VCaP (cell line): ENCODE measurements at regions not wholly inside any gene's neighbourhood (a gene's known extent, or its start where the extent isn't known, plus 50 kb on each side); places are given as distances from the start of the nearest gene placed in this dataset.

ENCODE experiments used
- H3K27ac ChIP-seq: fragments of 450-650 bp; 2 replicates; pipeline ENCODE4 v1.5.1; 2017
- TF ChIP-seq, protein P1 (sequence below): fragments of 450-650 bp; conservative IDR thresholded peaks from 2 replicates; pipeline ENCODE4 v1.5.1; 2017; ENCODE audit warnings: mild to moderate bottlenecking, moderate library complexity

DNA sequence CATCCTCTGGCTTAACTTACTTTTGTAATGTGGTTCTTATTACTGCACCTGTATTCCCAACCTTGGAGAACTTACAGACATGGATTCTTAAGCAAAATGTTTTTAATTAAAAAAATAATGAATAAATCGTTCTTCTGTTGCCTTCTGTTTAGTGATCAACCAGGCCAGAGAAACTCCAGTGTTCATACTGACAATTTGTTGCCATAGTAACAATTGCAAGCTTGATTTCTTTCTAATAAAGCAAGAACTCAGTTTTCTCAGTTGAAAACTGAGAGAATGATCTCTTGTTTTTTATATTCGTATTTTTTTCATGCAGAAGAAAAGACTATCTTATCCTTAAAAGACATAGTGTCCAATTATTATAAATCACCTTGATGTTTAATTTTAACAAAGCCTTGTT, 106.5 kb upstream of the LMNTD1 start:
- H3K27ac ChIP-seq, result no peak overlapping the region
- TF ChIP-seq, protein P1, sequence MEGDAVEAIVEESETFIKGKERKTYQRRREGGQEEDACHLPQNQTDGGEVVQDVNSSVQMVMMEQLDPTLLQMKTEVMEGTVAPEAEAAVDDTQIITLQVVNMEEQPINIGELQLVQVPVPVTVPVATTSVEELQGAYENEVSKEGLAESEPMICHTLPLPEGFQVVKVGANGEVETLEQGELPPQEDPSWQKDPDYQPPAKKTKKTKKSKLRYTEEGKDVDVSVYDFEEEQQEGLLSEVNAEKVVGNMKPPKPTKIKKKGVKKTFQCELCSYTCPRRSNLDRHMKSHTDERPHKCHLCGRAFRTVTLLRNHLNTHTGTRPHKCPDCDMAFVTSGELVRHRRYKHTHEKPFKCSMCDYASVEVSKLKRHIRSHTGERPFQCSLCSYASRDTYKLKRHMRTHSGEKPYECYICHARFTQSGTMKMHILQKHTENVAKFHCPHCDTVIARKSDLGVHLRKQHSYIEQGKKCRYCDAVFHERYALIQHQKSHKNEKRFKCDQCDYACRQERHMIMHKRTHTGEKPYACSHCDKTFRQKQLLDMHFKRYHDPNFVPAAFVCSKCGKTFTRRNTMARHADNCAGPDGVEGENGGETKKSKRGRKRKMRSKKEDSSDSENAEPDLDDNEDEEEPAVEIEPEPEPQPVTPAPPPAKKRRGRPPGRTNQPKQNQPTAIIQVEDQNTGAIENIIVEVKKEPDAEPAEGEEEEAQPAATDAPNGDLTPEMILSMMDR, result no peak

DNA sequence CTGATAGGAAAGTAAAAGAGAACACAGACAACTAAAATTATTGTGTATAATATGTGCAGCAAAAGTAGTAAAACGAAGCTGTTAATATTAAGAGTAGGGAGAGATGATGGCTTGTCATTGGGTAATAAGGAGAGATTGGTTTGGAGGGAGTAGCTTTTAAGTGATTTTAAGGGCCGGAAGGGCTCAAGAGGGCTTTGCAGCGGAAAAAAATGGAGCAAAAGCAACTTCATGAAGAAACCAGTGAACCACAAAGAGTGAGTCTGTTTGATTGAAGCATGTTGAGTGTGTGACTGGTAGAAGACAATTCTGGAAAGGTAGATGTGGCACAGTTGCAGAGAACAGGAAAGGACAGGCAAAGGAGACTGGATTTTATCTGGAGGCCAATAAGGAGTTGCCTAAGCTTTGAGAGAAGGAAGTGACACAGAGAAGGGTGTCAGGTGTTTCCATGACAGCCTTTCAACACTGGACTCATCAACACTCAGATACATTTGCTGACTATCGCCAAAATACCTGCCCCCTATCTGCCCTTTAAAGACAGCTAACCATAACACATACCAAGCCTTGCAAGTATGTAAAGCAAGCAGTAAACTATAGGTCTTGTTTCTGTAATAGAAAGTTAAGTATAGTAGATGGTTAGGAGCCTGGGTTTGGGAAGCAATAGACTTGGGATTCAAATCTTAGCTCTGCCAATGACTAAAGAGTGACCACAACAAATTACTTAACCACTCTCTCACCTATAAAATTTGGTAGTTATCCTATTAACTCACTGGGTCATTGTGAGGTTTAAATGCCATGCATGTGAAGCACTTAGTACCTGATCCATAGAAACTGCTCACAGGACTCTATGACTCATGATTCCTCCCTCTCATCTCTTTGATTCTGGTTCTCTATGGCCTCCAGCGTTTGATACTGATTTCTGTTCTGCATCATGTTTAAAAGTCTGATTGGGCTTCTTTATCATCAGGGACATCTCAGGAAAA, 117.3 kb upstream of the LMNTD1 start:
- H3K27ac ChIP-seq, result no peak overlapping the region
- TF ChIP-seq, protein P1, result no peak

- no peak overlapping the region for H3K27ac ChIP-seq
- TF ChIP-seq, protein P1, result no peak
Measured at GRCh38 chr12:25675808-25676207, 122.7 kb upstream of the LMNTD1 start.

DNA sequence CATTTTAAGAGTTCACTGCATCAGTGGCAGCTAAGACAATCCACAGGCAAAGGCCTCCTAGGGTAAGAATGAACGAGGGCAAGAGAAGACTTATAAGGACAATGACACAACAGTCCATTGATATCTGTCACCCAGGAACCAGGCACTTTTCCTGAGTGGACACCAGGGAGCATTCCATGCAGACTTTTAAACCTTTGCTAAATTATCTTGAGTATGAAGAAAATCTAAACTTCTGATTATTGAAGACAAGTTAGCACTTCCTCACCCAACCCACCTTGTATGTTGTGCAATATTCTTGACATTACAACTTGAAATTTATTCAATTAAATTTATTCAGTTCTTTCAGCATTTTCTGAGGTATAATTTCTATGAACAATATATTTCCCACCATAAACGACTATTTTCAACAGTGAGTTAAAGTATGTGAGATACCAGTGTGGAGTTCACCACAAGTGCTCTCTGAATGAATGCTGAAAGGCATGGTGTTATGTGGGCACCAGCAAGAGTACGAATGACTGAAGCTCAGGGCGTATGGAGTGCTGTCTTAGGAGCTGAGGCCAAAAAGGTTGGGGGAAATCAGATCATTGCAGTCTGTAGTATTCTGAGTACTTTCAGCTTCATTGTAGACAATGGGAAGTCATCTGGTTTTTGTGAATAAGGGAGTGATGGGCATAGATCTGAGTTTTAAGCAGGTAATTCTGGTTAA, 124.3 kb upstream of the LMNTD1 start:
- H3K27ac ChIP-seq, result no peak overlapping the region
- TF ChIP-seq, protein P1, result peak; percentile 49

DNA sequence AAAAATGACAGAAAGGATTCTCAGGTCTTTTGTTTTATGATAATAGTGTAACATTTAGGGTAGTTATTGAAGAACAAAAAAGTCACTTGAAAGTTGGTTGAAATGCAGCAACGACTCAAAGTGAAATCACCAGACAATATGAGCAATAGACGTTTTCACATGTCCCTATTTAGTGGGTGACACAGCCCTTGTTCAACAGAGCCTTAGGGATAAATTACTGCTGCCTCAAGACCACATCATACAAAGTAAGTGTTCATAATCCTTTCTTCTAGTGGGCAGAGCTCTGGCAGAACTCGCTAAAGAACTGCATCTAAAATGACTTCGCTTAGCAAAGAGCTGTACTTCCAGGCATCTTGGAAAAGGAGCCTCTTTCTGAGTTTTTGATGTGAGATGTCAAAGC, 128.5 kb upstream of the LMNTD1 start:
- H3K27ac ChIP-seq, result no peak overlapping the region

GRCh38 chr12:25682421-25682820, 129.3 kb upstream of the LMNTD1 start:
- H3K27ac ChIP-seq, result no peak overlapping the region
- TF ChIP-seq, protein P1, result no peak

More for the DNA sequence above, 128.5 kb upstream of the LMNTD1 start:
- TF ChIP-seq, protein P1, result no peak

- H3K27ac ChIP-seq, result no peak overlapping the region
- TF ChIP-seq, protein P1, result no peak
Measured at GRCh38 chr12:25684070-25684469, 131.0 kb upstream of the LMNTD1 start.
